Fibroblast of lung (primary cell): ENCODE measurements at regions not wholly inside any gene's neighbourhood (a gene's known extent, or its start where the extent isn't known, plus 50 kb on each side); places are given as distances from the start of the nearest gene placed in this dataset.

ENCODE experiments used
- DNase-seq, 2 donors: peaks; one replicate each; pipeline versions ENCODE4 v3.0.0 to v3.0.0-alpha.2; 2010; ENCODE audit warnings: low read depth in 2 of 2
- H2AFZ ChIP-seq: 2 replicates; pipeline ENCODE4 v1.5.1; 2012; ENCODE audit warnings: low read length, control low read depth, inconsistent platforms
- H3K27ac ChIP-seq: 2 replicates; pipeline ENCODE4 v1.5.1; 2011; ENCODE audit warnings: low read length, control low read depth; ENCODE audit not compliant: insufficient read depth
- H3K27me3 ChIP-seq: 2 replicates; pipeline ENCODE4 v1.5.1; 2011; ENCODE audit warnings: mild to moderate bottlenecking, low read length; ENCODE audit not compliant: control insufficient read depth, insufficient read depth
- H3K36me3 ChIP-seq: 2 replicates; pipeline ENCODE4 v1.5.1; 2011; ENCODE audit warnings: low read length; ENCODE audit not compliant: control insufficient read depth, insufficient read depth
- H3K4me1 ChIP-seq: 2 replicates; pipeline ENCODE4 v1.5.1; 2011; ENCODE audit warnings: low read length; ENCODE audit not compliant: control insufficient read depth, insufficient read depth; ENCODE audit errors: extremely low read depth
- H3K4me2 ChIP-seq: 2 replicates; pipeline ENCODE4 v1.5.1; 2011; ENCODE audit warnings: low read length, control low read depth; ENCODE audit not compliant: insufficient read depth; ENCODE audit errors: extremely low read depth
- H3K4me3 ChIP-seq, 4 experiments: fragments of 200-600 bp in 1 of 4; sonication (generic) in 1 of 4; replicated peaks in 1 of 4; 2 replicates each; pipeline ENCODE4 v1.5.1; 2011 to 2016; ENCODE audit warnings: low read length in 4 of 4, low read depth in 3 of 4, mild to moderate bottlenecking in 3 of 4, control low read depth in 2 of 4, inconsistent platforms in 1 of 4, mixed read lengths in 1 of 4; ENCODE audit not compliant: insufficient read depth in 1 of 4; ENCODE audit errors: control extremely low read depth in 1 of 4
- H3K79me2 ChIP-seq: 2 replicates; pipeline ENCODE4 v1.5.1; 2012; ENCODE audit warnings: mild to moderate bottlenecking, low read length, inconsistent platforms; ENCODE audit not compliant: control insufficient read depth, insufficient read depth
- H3K9ac ChIP-seq: 2 replicates; pipeline ENCODE4 v1.5.1; 2011; ENCODE audit warnings: mild to moderate bottlenecking, low read length, control low read depth; ENCODE audit not compliant: insufficient read depth
- H3K9me3 ChIP-seq: 2 replicates; pipeline ENCODE4 v1.5.1; 2012; ENCODE audit warnings: low read depth, low read length; ENCODE audit not compliant: control insufficient read depth, insufficient read depth
- H4K20me1 ChIP-seq: 2 replicates; pipeline ENCODE4 v1.5.1; 2011; ENCODE audit warnings: low read length; ENCODE audit not compliant: control insufficient read depth, insufficient read depth; ENCODE audit errors: extremely low read depth
- CTCF ChIP-seq, 2 donors: IDR thresholded peaks in 1 of 2; conservative IDR thresholded peaks in 1 of 2; 1 replicate in 1 of 2; 2 replicates in 1 of 2; pipeline ENCODE4 v1.5.1; 2011 to 2012; ENCODE audit warnings: low read length in 2 of 2, control low read depth in 1 of 2, inconsistent platforms in 1 of 2, low read depth in 1 of 2, mild to moderate bottlenecking in 1 of 2
- EZH2 ChIP-seq: IDR thresholded peaks from 2 replicates; pipeline ENCODE4 v1.5.1; 2012; ENCODE audit warnings: low read length, control low read depth, mild to moderate bottlenecking; ENCODE audit errors: missing control alignments

GRCh38 chr21:43334214-43334958, 92.5 kb downstream of the SIK1 start:
- Histone ChIP-seq H3K4me3 (no peak overlapping the region), H3K27ac (peak overlapping the region; percentile 87), H3K4me2 (no peak overlapping the region), H3K79me2 (no peaks in the 10 kb centered on the region), H3K27me3 (no peaks in the 10 kb centered on the region), H3K4me1 (peaks cover 18% of the 10 kb centered on the region), H3K9ac (peak overlapping the region; percentile 70), H3K9me3 (no peaks in the 10 kb centered on the region), H3K36me3 (no peaks in the 10 kb centered on the region), H4K20me1 (no peaks in the 10 kb centered on the region), H2AFZ (no peak overlapping the region)
- no peak for TF ChIP-seq EZH2
- no peak for TF ChIP-seq CTCF (conservative IDR thresholded peaks at IDR 0.05 in 1 of 2, IDR thresholded peaks at IDR 0.05 in 1 of 2; ENCODE audit: low read depth in 1 of 2, low read length in 2 of 2)
- DNase-seq: no peak

- H3K9me3 ChIP-seq: no peaks in the 10 kb centered on the region
- H3K4me2 ChIP-seq: peak overlapping the region; percentile 60
- TF ChIP-seq EZH2 (no peak), CTCF (conservative IDR thresholded peaks at IDR 0.05 in 1 of 2, IDR thresholded peaks at IDR 0.05 in 1 of 2; ENCODE audit: low read depth in 1 of 2, low read length in 2 of 2) (no peak)
- H2AFZ ChIP-seq: peak overlapping the region; percentile 22
- H3K9ac ChIP-seq: peak overlapping the region; percentile 70
- H3K79me2 ChIP-seq: no peaks in the 10 kb centered on the region
- peak overlapping the region; percentile 87 for H3K27ac ChIP-seq
- no peaks in the 10 kb centered on the region for H3K36me3 ChIP-seq
- H3K27me3 ChIP-seq: no peaks in the 10 kb centered on the region
- peak; percentile 59 to 92 for DNase-seq
- no peaks in the 10 kb centered on the region for H4K20me1 ChIP-seq
- H3K4me3 ChIP-seq: no peak overlapping the region
- peaks cover 18% of the 10 kb centered on the region for H3K4me1 ChIP-seq
Measured at GRCh38 chr21:43333298-43334062, 93.5 kb downstream of the SIK1 start.

- Histone ChIP-seq H3K4me3 (no peak overlapping the region), H3K27me3 (no peaks in the 10 kb centered on the region), H3K36me3 (no peaks in the 10 kb centered on the region), H2AFZ (no peak overlapping the region), H3K4me2 (peak overlapping the region; percentile 60), H3K4me1 (peaks cover 18% of the 10 kb centered on the region), H3K27ac (peak overlapping the region; percentile 87), H4K20me1 (no peaks in the 10 kb centered on the region), H3K79me2 (no peaks in the 10 kb centered on the region), H3K9me3 (no peaks in the 10 kb centered on the region), H3K9ac (peak overlapping the region; percentile 70)
- peak in 1 of 2 donors; percentile 40 for DNase-seq
- TF ChIP-seq EZH2: no peak
- TF ChIP-seq CTCF (conservative IDR thresholded peaks at IDR 0.05 in 1 of 2, IDR thresholded peaks at IDR 0.05 in 1 of 2; ENCODE audit: low read depth in 1 of 2, low read length in 2 of 2): no peak
Measured at GRCh38 chr21:43332861-43333297, 94.1 kb downstream of the SIK1 start.
